ENCODE measurements at regions not wholly inside any gene's neighbourhood (a gene's known extent, or its start where the extent isn't known, plus 50 kb on each side); places are given as distances from the start of the nearest gene placed in this dataset.
A peak's percentile ranks its signal among the peaks of the same experiment; 100 is the strongest.

DNA sequence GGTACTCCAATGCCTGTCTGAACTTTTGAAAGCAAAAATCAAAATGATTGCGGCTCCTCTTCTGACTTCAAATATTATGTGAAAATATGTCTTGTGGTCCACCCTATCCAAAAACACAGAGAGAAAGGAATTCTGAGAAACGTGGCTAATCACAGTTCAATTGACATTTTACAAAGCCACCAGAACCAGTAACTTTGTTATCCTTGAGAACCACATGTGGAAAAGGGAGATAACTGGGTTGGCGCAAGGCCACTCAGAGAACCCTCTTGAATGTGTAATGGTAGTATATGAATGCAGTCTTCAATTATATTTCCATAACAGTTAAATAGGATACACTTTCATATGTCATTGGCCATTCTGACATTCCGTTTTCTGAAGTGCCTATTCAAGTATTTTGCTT, 1030.0 kb upstream of the TMPRSS15 start (continued):
- TF ChIP-seq ETV1 (tag; conservative IDR thresholded peaks at IDR 0.05; ENCODE audit: low read depth) (no peak), PPARD (CRISPR knock-in tag; IDR thresholded peaks at IDR 0.05) (no peak), ZKSCAN3 (CRISPR knock-in tag; IDR thresholded peaks at IDR 0.05) (no peak), SMARCA4 (IDR thresholded peaks at IDR 0.05) (peak; percentile 77), CBFA2T2 (conservative IDR thresholded peaks at IDR 0.05) (peak; percentile 88), EP300 (IDR thresholded peaks at IDR 0.05; ENCODE audit: low read length) (peak; percentile 77), LEF1 (IDR thresholded peaks at IDR 0.05) (peak; percentile 45; the same call in 1 of the 2 replicates), TEAD1 (CRISPR knock-in tag; IDR thresholded peaks at IDR 0.05) (no peak), SIRT6 (IDR thresholded peaks at IDR 0.05; ENCODE audit: low read depth, low read length) (no peak), NELFE (IDR thresholded peaks at IDR 0.05; ENCODE audit: insufficient read depth, insufficient read length) (no peak), POLR2AphosphoS2 (IDR thresholded peaks at IDR 0.05; ENCODE audit: low read length) (no peak), ARHGAP35 (IDR thresholded peaks at IDR 0.05; ENCODE audit: partially characterized antibody) (no peak), CXXC5 (CRISPR knock-in tag; IDR thresholded peaks at IDR 0.05) (no peak), RBM15 (IDR thresholded peaks at IDR 0.05; ENCODE audit: insufficient read depth, low read length) (no peak), MAFK (IDR thresholded peaks at IDR 0.05; ENCODE audit: low read length) (no peak), SIX5 (IDR thresholded peaks at IDR 0.05; ENCODE audit: borderline replicate concordance in 1 of 2, insufficient read depth in 1 of 2, low read depth in 1 of 2, low read length in 2 of 2) (no peak), MEIS2 (IDR thresholded peaks at IDR 0.05; ENCODE audit: partially characterized antibody) (peak; percentile 52), ZNF717 (CRISPR knock-in tag; IDR thresholded peaks at IDR 0.05) (no peak), L3MBTL2 (IDR thresholded peaks at IDR 0.05) (peak; percentile 36; the same call in 1 of the 2 replicates), RB1 (IDR thresholded peaks at IDR 0.05; ENCODE audit: low read depth) (no peak), KHSRP (IDR thresholded peaks at IDR 0.05) (no peak), GABPB2 (CRISPR knock-in tag; conservative IDR thresholded peaks at IDR 0.05) (no peak), ZNF644 (tag; IDR thresholded peaks at IDR 0.05; ENCODE audit: low read depth) (0 out of 2 replicates have a peak, but pooled peaks have one; percentile 39), MYBL2 (IDR thresholded peaks at IDR 0.05; ENCODE audit: low read depth) (peak; percentile 71), MYBL2 (CRISPR knock-in tag; IDR thresholded peaks at IDR 0.05; ENCODE audit: borderline replicate concordance) (no peak), KDM1A (IDR thresholded peaks at IDR 0.05) (peak; percentile 93), HDAC1 (IDR thresholded peaks at IDR 0.05) (peak in 1 of 2 experiments; percentile 76; a peak in 3 of 4 replicates)
- TF ChIP-seq, protein P1, sequence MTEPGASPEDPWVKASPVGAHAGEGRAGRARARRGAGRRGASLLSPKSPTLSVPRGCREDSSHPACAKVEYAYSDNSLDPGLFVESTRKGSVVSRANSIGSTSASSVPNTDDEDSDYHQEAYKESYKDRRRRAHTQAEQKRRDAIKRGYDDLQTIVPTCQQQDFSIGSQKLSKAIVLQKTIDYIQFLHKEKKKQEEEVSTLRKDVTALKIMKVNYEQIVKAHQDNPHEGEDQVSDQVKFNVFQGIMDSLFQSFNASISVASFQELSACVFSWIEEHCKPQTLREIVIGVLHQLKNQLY (CRISPR knock-in tag; conservative IDR thresholded peaks at IDR 0.05), result no peak
- TF ChIP-seq, protein P2, sequence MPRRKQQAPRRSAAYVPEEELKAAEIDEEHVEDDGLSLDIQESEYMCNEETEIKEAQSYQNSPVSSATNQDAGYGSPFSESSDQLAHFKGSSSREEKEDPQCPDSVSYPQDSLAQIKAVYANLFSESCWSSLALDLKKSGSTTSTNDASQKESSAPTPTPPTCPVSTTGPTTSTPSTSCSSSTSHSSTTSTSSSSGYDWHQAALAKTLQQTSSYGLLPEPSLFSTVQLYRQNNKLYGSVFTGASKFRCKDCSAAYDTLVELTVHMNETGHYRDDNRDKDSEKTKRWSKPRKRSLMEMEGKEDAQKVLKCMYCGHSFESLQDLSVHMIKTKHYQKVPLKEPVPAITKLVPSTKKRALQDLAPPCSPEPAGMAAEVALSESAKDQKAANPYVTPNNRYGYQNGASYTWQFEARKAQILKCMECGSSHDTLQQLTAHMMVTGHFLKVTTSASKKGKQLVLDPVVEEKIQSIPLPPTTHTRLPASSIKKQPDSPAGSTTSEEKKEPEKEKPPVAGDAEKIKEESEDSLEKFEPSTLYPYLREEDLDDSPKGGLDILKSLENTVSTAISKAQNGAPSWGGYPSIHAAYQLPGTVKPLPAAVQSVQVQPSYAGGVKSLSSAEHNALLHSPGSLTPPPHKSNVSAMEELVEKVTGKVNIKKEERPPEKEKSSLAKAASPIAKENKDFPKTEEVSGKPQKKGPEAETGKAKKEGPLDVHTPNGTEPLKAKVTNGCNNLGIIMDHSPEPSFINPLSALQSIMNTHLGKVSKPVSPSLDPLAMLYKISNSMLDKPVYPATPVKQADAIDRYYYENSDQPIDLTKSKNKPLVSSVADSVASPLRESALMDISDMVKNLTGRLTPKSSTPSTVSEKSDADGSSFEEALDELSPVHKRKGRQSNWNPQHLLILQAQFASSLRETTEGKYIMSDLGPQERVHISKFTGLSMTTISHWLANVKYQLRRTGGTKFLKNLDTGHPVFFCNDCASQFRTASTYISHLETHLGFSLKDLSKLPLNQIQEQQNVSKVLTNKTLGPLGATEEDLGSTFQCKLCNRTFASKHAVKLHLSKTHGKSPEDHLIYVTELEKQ (CRISPR knock-in tag; IDR thresholded peaks at IDR 0.05), result no peak

All from K562 (cell line).